Neural crest cell (in vitro differentiated cells): ENCODE measurements at regions not wholly inside any gene's neighbourhood (a gene's known extent, or its start where the extent isn't known, plus 50 kb on each side); places are given as distances from the start of the nearest gene placed in this dataset.
"Not testable (repeated sequence)": the region's sequence is repeated elsewhere in the genome, so short reads cannot be mapped to it uniquely, and the experiment has no call there.

Experiments
- DNase-seq: peaks from one replicate; pipeline ENCODE4 v3.0.0; 2021; ENCODE audit warnings: low read depth, mixed read lengths, low spot score
- H3K27ac Mint-ChIP-seq: one replicate; pipeline ENCODE4 v1.8.0; 2021; ENCODE audit warnings: mild to moderate bottlenecking, mixed read lengths; ENCODE audit not compliant: unreplicated experiment
- H3K27me3 Mint-ChIP-seq: 2 replicates; pipeline ENCODE4 v1.8.0; 2021; ENCODE audit warnings: low read depth, mild to moderate bottlenecking, mixed read lengths
- H3K36me3 Mint-ChIP-seq: 2 replicates; pipeline ENCODE4 v1.8.0; 2021; ENCODE audit warnings: low read depth, mild to moderate bottlenecking, mixed read lengths
- H3K4me1 Mint-ChIP-seq: 2 replicates; pipeline ENCODE4 v1.8.0; 2021; ENCODE audit warnings: mixed read lengths
- H3K4me3 Mint-ChIP-seq: one replicate; pipeline ENCODE4 v1.8.0; 2021; ENCODE audit warnings: mild to moderate bottlenecking, mixed read lengths
- H3K9me3 Mint-ChIP-seq: 2 replicates; pipeline ENCODE4 v1.8.0; 2021; ENCODE audit warnings: mixed read lengths
- CTCF ChIP-seq: fragments of 200-600 bp; sonication (generic); conservative IDR thresholded peaks from 2 replicates; pipeline ENCODE4 v1.5.0; 2021; ENCODE audit warnings: antibody characterized with exemption, mild to moderate bottlenecking

- Mint-ChIP-seq H3K9me3 (peaks cover 2% of the 10 kb centered on the region), H3K4me1 (peaks cover 18% of the 10 kb centered on the region), H3K36me3 (no peaks in the 10 kb centered on the region), H3K27me3 (no peaks in the 10 kb centered on the region), H3K4me3 (no peak overlapping the region), H3K27ac (no peak overlapping the region)
- DNase-seq, result no peak
- no peak for TF ChIP-seq CTCF
These were observed 776.2 kb downstream of the RNF144A start for GRCh38 chr2:7693246-7694075.

GRCh38 chr2:7694076-7694985 is 777.1 kb downstream of the RNF144A start:
- Mint-ChIP-seq H3K27me3 (no peaks in the 10 kb centered on the region), H3K27ac (no peak overlapping the region), H3K4me3 (no peak overlapping the region), H3K9me3 (peaks cover 2% of the 10 kb centered on the region), H3K4me1 (peaks cover 18% of the 10 kb centered on the region), H3K36me3 (no peaks in the 10 kb centered on the region)
- TF ChIP-seq CTCF, result no peak
- DNase-seq, result no peak

GRCh38 chr2:7696556-7696955 is 779.3 kb downstream of the RNF144A start:
- Mint-ChIP-seq H3K4me1 (peaks cover 18% of the 10 kb centered on the region), H3K27ac (peak overlapping the region; percentile 54)
- H3K27me3 Mint-ChIP-seq, DNase-seq, H3K9me3 Mint-ChIP-seq, H3K4me3 Mint-ChIP-seq, H3K36me3 Mint-ChIP-seq: not testable (repeated sequence)

- Mint-ChIP-seq H3K4me1 (peaks cover 19% of the 10 kb centered on the region), H3K4me3 (no peak overlapping the region), H3K36me3 (no peaks in the 10 kb centered on the region), H3K9me3 (peaks cover 2% of the 10 kb centered on the region), H3K27me3 (no peaks in the 10 kb centered on the region), H3K27ac (no peak overlapping the region)
- DNase-seq, result no peak
- TF ChIP-seq CTCF, result no peak
These were observed 779.8 kb downstream of the RNF144A start for GRCh38 chr2:7697052-7697451.

- Mint-ChIP-seq H3K27me3 (no peaks in the 10 kb centered on the region), H3K9me3 (no peaks in the 10 kb centered on the region), H3K4me3 (no peak overlapping the region), H3K27ac (no peak overlapping the region), H3K4me1 (peaks cover 29% of the 10 kb centered on the region), H3K36me3 (no peaks in the 10 kb centered on the region)
- no peak for TF ChIP-seq CTCF
- no peak for DNase-seq
These were observed 784.6 kb downstream of the RNF144A start for GRCh38 chr2:7701791-7702190.

GRCh38 chr2:7703048-7703447 is 785.8 kb downstream of the RNF144A start:
- H3K4me3 Mint-ChIP-seq, result no peak overlapping the region
- DNase-seq, result no peak
- H3K9me3 Mint-ChIP-seq, result no peaks in the 10 kb centered on the region
- no peaks in the 10 kb centered on the region for H3K27me3 Mint-ChIP-seq
- TF ChIP-seq CTCF, result no peak
- H3K4me1 Mint-ChIP-seq, result peaks cover 29% of the 10 kb centered on the region
- H3K27ac Mint-ChIP-seq, result no peak overlapping the region
- no peaks in the 10 kb centered on the region for H3K36me3 Mint-ChIP-seq
